Stimulated activated CD8-positive, alpha-beta memory T cell treated with anti-CD3 and anti-CD28 coated beads, Interleukin-4, amount 100 ng/mL, for 48 hours (primary cell): ENCODE measurements at regions not wholly inside any gene's neighbourhood (a gene's known extent, or its start where the extent isn't known, plus 50 kb on each side); places are given as distances from the start of the nearest gene placed in this dataset.

Experiments
- DNase-seq: peaks from one replicate; pipeline ENCODE4 v3.0.0-alpha.2; 2020

GRCh38 chr3:96070678-96071077 is 743.7 kb upstream of the EPHA6 start:
- DNase-seq, result no peak

- DNase-seq, result no peak
Observed at GRCh38 chr3:96071097-96071496, 743.3 kb upstream of the EPHA6 start.

GRCh38 chr3:96072226-96072625 is 742.2 kb upstream of the EPHA6 start:
- no peak for DNase-seq

GRCh38 chr3:96083610-96084009 is 730.8 kb upstream of the EPHA6 start:
- DNase-seq, result no peak

GRCh38 chr3:96086018-96086417 is 728.4 kb upstream of the EPHA6 start:
- DNase-seq, result no peak

- no peak for DNase-seq
Observed at GRCh38 chr3:96101006-96101560, 713.3 kb upstream of the EPHA6 start.

- no peak for DNase-seq
Observed at GRCh38 chr3:96106701-96107100, 707.7 kb upstream of the EPHA6 start.
